ENCODE measurements at regions not wholly inside any gene's neighbourhood (a gene's known extent, or its start where the extent isn't known, plus 50 kb on each side); places are given as distances from the start of the nearest gene placed in this dataset.

DNA sequence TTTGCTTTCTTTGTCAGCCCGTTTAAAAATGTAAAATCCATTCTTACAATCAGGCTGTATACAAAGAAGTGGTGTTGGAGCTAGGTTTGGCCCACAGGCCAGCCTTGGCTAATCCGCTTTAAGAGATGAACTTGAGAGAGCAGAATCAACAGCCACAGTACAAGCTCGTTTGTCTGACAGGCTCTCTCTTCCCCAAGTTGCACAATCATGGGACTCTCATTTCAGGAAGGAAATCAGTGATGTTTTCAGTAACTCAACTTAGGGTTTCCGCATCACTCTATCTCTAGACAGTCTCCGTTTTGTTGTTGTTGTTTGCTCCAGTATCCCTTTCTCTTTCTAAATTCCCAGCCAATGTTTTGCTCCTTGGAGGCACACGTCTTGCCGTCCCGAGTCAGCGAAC lies 582.0 kb upstream of the MKI67 start:
- no peak for TF ChIP-seq YY1 (IDR thresholded peaks at IDR 0.05; ENCODE audit: low read depth)
- TF ChIP-seq EP300 (IDR thresholded peaks at IDR 0.05; ENCODE audit: borderline replicate concordance in 1 of 2, low read depth in 1 of 2, low read length in 1 of 2) = no peak
- TF ChIP-seq CTCF (IDR thresholded peaks at IDR 0.05) = no peak
- TF ChIP-seq, protein P1, sequence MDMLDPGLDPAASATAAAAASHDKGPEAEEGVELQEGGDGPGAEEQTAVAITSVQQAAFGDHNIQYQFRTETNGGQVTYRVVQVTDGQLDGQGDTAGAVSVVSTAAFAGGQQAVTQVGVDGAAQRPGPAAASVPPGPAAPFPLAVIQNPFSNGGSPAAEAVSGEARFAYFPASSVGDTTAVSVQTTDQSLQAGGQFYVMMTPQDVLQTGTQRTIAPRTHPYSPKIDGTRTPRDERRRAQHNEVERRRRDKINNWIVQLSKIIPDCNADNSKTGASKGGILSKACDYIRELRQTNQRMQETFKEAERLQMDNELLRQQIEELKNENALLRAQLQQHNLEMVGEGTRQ (IDR thresholded peaks at IDR 0.05; ENCODE audit: borderline replicate concordance, low read depth, low read length) = no peak
- TF ChIP-seq POLR2AphosphoS5 (IDR thresholded peaks at IDR 0.05; ENCODE audit: low read depth, low read length) = no peak
- no peak for TF ChIP-seq FOXJ3 (CRISPR knock-in tag; IDR thresholded peaks at IDR 0.05)
- no peak for TF ChIP-seq ZBTB33 (IDR thresholded peaks at IDR 0.05; ENCODE audit: borderline replicate concordance, low read depth)
- TF ChIP-seq, protein P2, sequence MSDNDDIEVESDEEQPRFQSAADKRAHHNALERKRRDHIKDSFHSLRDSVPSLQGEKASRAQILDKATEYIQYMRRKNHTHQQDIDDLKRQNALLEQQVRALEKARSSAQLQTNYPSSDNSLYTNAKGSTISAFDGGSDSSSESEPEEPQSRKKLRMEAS (IDR thresholded peaks at IDR 0.05; ENCODE audit: low read depth) = no peak
- TF ChIP-seq, protein P3, sequence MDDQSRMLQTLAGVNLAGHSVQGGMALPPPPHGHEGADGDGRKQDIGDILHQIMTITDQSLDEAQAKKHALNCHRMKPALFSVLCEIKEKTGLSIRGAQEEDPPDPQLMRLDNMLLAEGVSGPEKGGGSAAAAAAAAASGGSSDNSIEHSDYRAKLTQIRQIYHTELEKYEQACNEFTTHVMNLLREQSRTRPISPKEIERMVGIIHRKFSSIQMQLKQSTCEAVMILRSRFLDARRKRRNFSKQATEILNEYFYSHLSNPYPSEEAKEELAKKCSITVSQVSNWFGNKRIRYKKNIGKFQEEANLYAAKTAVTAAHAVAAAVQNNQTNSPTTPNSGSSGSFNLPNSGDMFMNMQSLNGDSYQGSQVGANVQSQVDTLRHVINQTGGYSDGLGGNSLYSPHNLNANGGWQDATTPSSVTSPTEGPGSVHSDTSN (IDR thresholded peaks at IDR 0.05) = no peak
- no peak for TF ChIP-seq RAD21 (IDR thresholded peaks at IDR 0.05; ENCODE audit: low read length)
- no peak for TF ChIP-seq NRF1 (IDR thresholded peaks at IDR 0.05; ENCODE audit: low read depth, low read length)
- TF ChIP-seq GABPA (IDR thresholded peaks at IDR 0.05; ENCODE audit: low read depth) = no peak
